IMR-90 (cell line): ENCODE measurements at regions not wholly inside any gene's neighbourhood (a gene's known extent, or its start where the extent isn't known, plus 50 kb on each side); places are given as distances from the start of the nearest gene placed in this dataset.

ENCODE experiments used
- ATAC-seq: fragments of 200-7000 bp; cut with Tn5 transposase; 2 replicates; pipeline ENCODE4 v1.9.1; 2020; ENCODE audit warnings: low read depth, mild to moderate bottlenecking, moderate library complexity
- BruUV-seq: library from RNA; stranded (reverse); fragments of 400-500 nt; replicated peaks from 2 replicates; lab custom pipeline; 2021; lab: Mats Ljungman, UMichigan
- CTCF ChIA-PET: fragments of 300-600 bp; formaldehyde crosslinking; extraction: SDS; loops from one replicate; lab custom pipeline; 2021; ENCODE audit warnings: antibody characterized with exemption; lab: Yijun Ruan, JAX
- POLR2A ChIA-PET: fragments of 300-600 bp; sonication (Branson Sonifier 250); formaldehyde crosslinking; loops from one replicate; lab custom pipeline; 2022; ENCODE audit warnings: antibody characterized with exemption; ENCODE audit not compliant: unreplicated experiment; lab: Charles Lee
- DNase-seq: peaks from one replicate; pipeline ENCODE4 v3.0.0; 2013
- H2AFZ ChIP-seq: replicated peaks from 2 replicates; pipeline ENCODE3; 2013; ENCODE audit warnings: low read length, mild to moderate bottlenecking; ENCODE audit not compliant: poor library complexity
- H2AK5ac ChIP-seq: 2 replicates; pipeline ENCODE4 v1.6.1; 2013; ENCODE audit warnings: low read depth, low read length, inconsistent platforms
- H2AK9ac ChIP-seq: replicated peaks from 2 replicates; pipeline ENCODE3; 2013; ENCODE audit warnings: mild to moderate bottlenecking, low read depth, low read length, moderate library complexity; ENCODE audit not compliant: poor library complexity
- H2BK120ac ChIP-seq: 2 replicates; pipeline ENCODE4 v1.6.1; 2013; ENCODE audit warnings: low read depth, low read length, inconsistent platforms
- H2BK15ac ChIP-seq: 3 replicates; pipeline ENCODE4 v1.6.1; 2013; ENCODE audit warnings: low read depth, low read length, inconsistent platforms
- H2BK20ac ChIP-seq: 2 replicates; pipeline ENCODE4 v1.6.1; 2013; ENCODE audit warnings: low read depth, mild to moderate bottlenecking, inconsistent platforms, low read length, moderate library complexity
- H2BK5ac ChIP-seq: 2 replicates; pipeline ENCODE4 v1.6.1; 2013; ENCODE audit warnings: mild to moderate bottlenecking, low read depth, low read length, inconsistent platforms; ENCODE audit not compliant: poor library complexity, severe bottlenecking
- H3K14ac ChIP-seq: replicated peaks from 2 replicates; pipeline ENCODE4 v1.6.1; 2013; ENCODE audit warnings: low read depth, low read length, inconsistent platforms
- H3K18ac ChIP-seq: 2 replicates; pipeline ENCODE4 v1.6.1; 2013; ENCODE audit warnings: low read depth, low read length, control low read depth
- H3K23ac ChIP-seq: 2 replicates; pipeline ENCODE4 v1.6.1; 2013; ENCODE audit warnings: low read depth, low read length, inconsistent platforms
- H3K27ac ChIP-seq: 2 replicates; pipeline ENCODE4 v1.5.1; 2013; ENCODE audit warnings: mild to moderate bottlenecking, control low read depth, low read length; ENCODE audit not compliant: insufficient read depth
- H3K27me3 ChIP-seq: 2 replicates; pipeline ENCODE4 v1.6.1; 2013; ENCODE audit warnings: low read length; ENCODE audit not compliant: control insufficient read depth, insufficient read depth
- H3K36me3 ChIP-seq: 2 replicates; pipeline ENCODE4 v1.6.1; 2013; ENCODE audit warnings: low read length, mixed read lengths; ENCODE audit not compliant: control insufficient read depth, insufficient read depth
- H3K4ac ChIP-seq: 2 replicates; pipeline ENCODE4 v1.6.1; 2013; ENCODE audit warnings: low read depth, low read length, inconsistent platforms
- H3K4me1 ChIP-seq: 2 replicates; pipeline ENCODE4 v1.6.1; 2013; ENCODE audit warnings: low read length, mixed read lengths; ENCODE audit not compliant: control insufficient read depth, insufficient read depth
- H3K4me2 ChIP-seq: 2 replicates; pipeline ENCODE4 v1.6.1; 2013; ENCODE audit warnings: low read depth, mild to moderate bottlenecking, control low read depth, low read length, moderate library complexity
- H3K4me3 ChIP-seq: 2 replicates; pipeline ENCODE4 v1.5.1; 2013; ENCODE audit warnings: low read depth, mild to moderate bottlenecking, control low read depth, low read length, moderate library complexity; ENCODE audit not compliant: insufficient read depth
- H3K56ac ChIP-seq: 2 replicates; pipeline ENCODE4 v1.6.1; 2013; ENCODE audit warnings: low read length, inconsistent platforms; ENCODE audit not compliant: insufficient read depth; ENCODE audit errors: extremely low read depth
- H3K79me1 ChIP-seq, 2 experiments: 2 replicates each; pipeline ENCODE4 v1.6.1; 2013; ENCODE audit warnings: low read length in 2 of 2, inconsistent platforms in 1 of 2, low read depth in 1 of 2
- H3K9ac ChIP-seq: 2 replicates; pipeline ENCODE4 v1.6.1; 2013; ENCODE audit warnings: low read depth, low read length, control low read depth
- H3K9me1 ChIP-seq: 2 replicates; pipeline ENCODE4 v1.6.1; 2013; ENCODE audit warnings: low read length, inconsistent platforms; ENCODE audit not compliant: insufficient read depth
- H3K9me3 ChIP-seq: 2 replicates; pipeline ENCODE4 v1.6.1; 2013; ENCODE audit warnings: low read length; ENCODE audit not compliant: control insufficient read depth, insufficient read depth
- H4K20me1 ChIP-seq: 2 replicates; pipeline ENCODE4 v1.6.1; 2013; ENCODE audit warnings: low read length, inconsistent platforms; ENCODE audit not compliant: insufficient read depth
- H4K5ac ChIP-seq: 2 replicates; pipeline ENCODE4 v1.6.1; 2013; ENCODE audit warnings: mild to moderate bottlenecking, low read depth, low read length, control low read depth
- H4K8ac ChIP-seq, 2 experiments: 2 replicates each; pipeline ENCODE4 v1.6.1; 2013; ENCODE audit warnings: low read depth in 2 of 2, low read length in 2 of 2, control low read depth in 1 of 2, inconsistent platforms in 1 of 2
- H4K91ac ChIP-seq: 2 replicates; pipeline ENCODE4 v1.6.1; 2013; ENCODE audit warnings: low read depth, low read length, inconsistent platforms; ENCODE audit not compliant: insufficient read depth
- CEBPB ChIP-seq: IDR thresholded peaks from 2 replicates; pipeline ENCODE4 v1.6.1; 2012; ENCODE audit warnings: low read depth, low read length, improper control_type of control experiment
- CHD1 ChIP-seq: IDR thresholded peaks from 2 replicates; pipeline ENCODE4 v1.6.1; 2012; ENCODE audit warnings: low read depth, low read length, improper control_type of control experiment
- FOS ChIP-seq: fragments of 150-350 bp; IDR thresholded peaks from 2 replicates; pipeline ENCODE4 v1.6.1; 2016; ENCODE audit warnings: low read depth, low read length
- MAFK ChIP-seq: IDR thresholded peaks from 2 replicates; pipeline ENCODE4 v1.6.1; 2012; ENCODE audit warnings: low read depth, low read length, improper control_type of control experiment
- MAZ ChIP-seq: IDR thresholded peaks from 2 replicates; pipeline ENCODE4 v1.6.1; 2012; ENCODE audit warnings: low read depth, mild to moderate bottlenecking, low read length, improper control_type of control experiment, moderate library complexity, borderline replicate concordance
- MXI1 ChIP-seq: IDR thresholded peaks from 2 replicates; pipeline ENCODE4 v1.6.1; 2012; ENCODE audit warnings: low read depth, mild to moderate bottlenecking, low read length, moderate library complexity, borderline replicate concordance
- NFE2L2 ChIP-seq: fragments of 150-350 bp; IDR thresholded peaks from 2 replicates; pipeline ENCODE4 v1.6.1; 2016; ENCODE audit warnings: low read depth, mild to moderate bottlenecking, low read length
- POLR2A ChIP-seq: IDR thresholded peaks from 2 replicates; pipeline ENCODE4 v1.6.1; 2012; ENCODE audit warnings: mild to moderate bottlenecking, low read depth, low read length
- RAD21 ChIP-seq: IDR thresholded peaks from 2 replicates; pipeline ENCODE4 v1.6.1; 2012; ENCODE audit warnings: low read length, improper control_type of control experiment
- RCOR1 ChIP-seq: IDR thresholded peaks from 2 replicates; pipeline ENCODE4 v1.6.1; 2012; ENCODE audit warnings: mild to moderate bottlenecking, low read length, improper control_type of control experiment; ENCODE audit not compliant: insufficient replicate concordance
- RFX5 ChIP-seq: IDR thresholded peaks from 2 replicates; pipeline ENCODE4 v1.8.0; 2012; ENCODE audit warnings: low read depth, mild to moderate bottlenecking, low read length, moderate library complexity
- SMC3 ChIP-seq: fragments of 150-350 bp; IDR thresholded peaks from 2 replicates; pipeline ENCODE4 v1.6.1; 2016; ENCODE audit warnings: low read depth, mild to moderate bottlenecking, antibody characterized with exemption, low read length, moderate library complexity
- WGBS, 2 experiments: methylation state at CpG; one replicate each; pipeline versions ENCODE4 v1.1.5 to v1.1.7; 2013; ENCODE audit warnings: missing lambda C conversion rate in 2 of 2; ENCODE audit not compliant: insufficient read length in 1 of 2; ENCODE audit errors: extremely low coverage in 2 of 2; 5-methylcytosine and 5-hydroxymethylcytosine counted together
- dilution Hi-C: fragments of 300-500 bp; cut with HindIII; formaldehyde crosslinking; loops from one replicate; pipeline ENCODE4 v1.14.3; 2018; ENCODE audit warnings: low sequenced_read_pairs; ENCODE audit not compliant: unreplicated experiment
- in situ Hi-C: fragments of 300-500 bp; cut with MboI; formaldehyde crosslinking; loops from 3 replicates; pipeline ENCODE4 v1.14.3; 2019; ENCODE audit warnings: low sequenced_read_pairs, inconsistent platforms, mixed read lengths
- intact Hi-C: fragments of 100-400 bp; cut with micrococcal nuclease; formaldehyde crosslinking; loops from 2 replicates; pipeline ENCODE4 v1.10.0; 2022
- TF ChIP-seq, protein P1 (sequence below): fragments of 150-350 bp; IDR thresholded peaks from 2 replicates; pipeline ENCODE4 v1.6.1; 2016; ENCODE audit warnings: low read depth, mild to moderate bottlenecking, low read length, moderate library complexity, borderline replicate concordance
- TF ChIP-seq, protein P2 (sequence below): fragments of 150-350 bp; IDR thresholded peaks from 2 replicates; pipeline ENCODE4 v1.6.1; 2017; ENCODE audit warnings: mild to moderate bottlenecking, antibody characterized with exemption, low read length, low read depth

DNA sequence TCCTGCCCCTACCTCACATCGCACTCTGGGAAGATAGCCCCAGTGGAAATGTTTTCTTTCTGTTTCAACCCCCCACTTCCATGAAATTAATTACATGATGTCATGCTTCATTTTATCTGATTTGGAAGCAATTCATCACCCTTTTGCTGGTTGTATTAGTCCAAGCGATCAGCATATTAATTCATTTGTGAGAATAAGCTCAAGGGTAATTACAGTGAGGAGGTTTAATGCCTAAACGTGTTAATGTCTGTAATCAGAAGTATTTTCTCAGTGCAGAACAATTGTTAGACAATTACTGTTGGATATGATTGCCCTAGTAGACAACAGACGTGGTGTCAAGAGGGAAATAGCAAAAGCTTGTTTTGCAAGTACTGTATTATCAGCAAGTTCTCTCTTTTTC, 746.3 kb downstream of the CPS1 start:
- H3K9me1 ChIP-seq = no peaks in the 10 kb centered on the region
- no peaks in the 10 kb centered on the region for H4K20me1 ChIP-seq
- H3K18ac ChIP-seq = no peak overlapping the region
- POLR2A ChIA-PET = no interaction called here
- intact Hi-C loops (no loop called here), dilution Hi-C loops (no loop called here), in situ Hi-C loops (no loop called here)
- no peak overlapping the region for H2AK5ac ChIP-seq
- H3K4me3 ChIP-seq = no peak overlapping the region
- CTCF ChIA-PET = no interaction called here
- no peak overlapping the region for H3K4me2 ChIP-seq
- DNase-seq = no peak
- H3K4ac ChIP-seq = no peak overlapping the region
- no peak overlapping the region for H4K91ac ChIP-seq
- 40% methylated on average over 1 of the region's 4 CpGs; no CpG with 5 or more reads in 1 of the 2 experiments for WGBS, 2 experiments
- no peaks in the 10 kb centered on the region for H3K4me1 ChIP-seq
- H3K9ac ChIP-seq = no peak overlapping the region
- H2AFZ ChIP-seq = no peak overlapping the region
- H3K14ac ChIP-seq = no peak overlapping the region
- no peaks in the 10 kb centered on the region for H3K27me3 ChIP-seq
- no TSS peak for BruUV-seq
- no peak overlapping the region for H2BK15ac ChIP-seq
- no peak overlapping the region for H3K56ac ChIP-seq
- H3K27ac ChIP-seq = no peak overlapping the region
- peaks cover 10% of the 10 kb centered on the region for H3K9me3 ChIP-seq
- no peak overlapping the region for H2BK20ac ChIP-seq
- H3K36me3 ChIP-seq = no peaks in the 10 kb centered on the region
- H3K23ac ChIP-seq = no peak overlapping the region
- H4K8ac ChIP-seq = no peak overlapping the region
- H2AK9ac ChIP-seq = no peak overlapping the region
- no peaks in the 10 kb centered on the region for H3K79me1 ChIP-seq
- no peak overlapping the region for H2BK5ac ChIP-seq
- H2BK120ac ChIP-seq = no peak overlapping the region
- TF ChIP-seq POLR2A (no peak), RAD21 (no peak), SMC3 (no peak), NFE2L2 (no peak), MXI1 (no peak), MAZ (no peak), MAFK (no peak), CEBPB (no peak), FOS (no peak), RCOR1 (no peak), RFX5 (no peak), CHD1 (no peak)
- TF ChIP-seq, protein P1, sequence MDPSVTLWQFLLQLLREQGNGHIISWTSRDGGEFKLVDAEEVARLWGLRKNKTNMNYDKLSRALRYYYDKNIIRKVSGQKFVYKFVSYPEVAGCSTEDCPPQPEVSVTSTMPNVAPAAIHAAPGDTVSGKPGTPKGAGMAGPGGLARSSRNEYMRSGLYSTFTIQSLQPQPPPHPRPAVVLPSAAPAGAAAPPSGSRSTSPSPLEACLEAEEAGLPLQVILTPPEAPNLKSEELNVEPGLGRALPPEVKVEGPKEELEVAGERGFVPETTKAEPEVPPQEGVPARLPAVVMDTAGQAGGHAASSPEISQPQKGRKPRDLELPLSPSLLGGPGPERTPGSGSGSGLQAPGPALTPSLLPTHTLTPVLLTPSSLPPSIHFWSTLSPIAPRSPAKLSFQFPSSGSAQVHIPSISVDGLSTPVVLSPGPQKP = no peak
- TF ChIP-seq, protein P2, sequence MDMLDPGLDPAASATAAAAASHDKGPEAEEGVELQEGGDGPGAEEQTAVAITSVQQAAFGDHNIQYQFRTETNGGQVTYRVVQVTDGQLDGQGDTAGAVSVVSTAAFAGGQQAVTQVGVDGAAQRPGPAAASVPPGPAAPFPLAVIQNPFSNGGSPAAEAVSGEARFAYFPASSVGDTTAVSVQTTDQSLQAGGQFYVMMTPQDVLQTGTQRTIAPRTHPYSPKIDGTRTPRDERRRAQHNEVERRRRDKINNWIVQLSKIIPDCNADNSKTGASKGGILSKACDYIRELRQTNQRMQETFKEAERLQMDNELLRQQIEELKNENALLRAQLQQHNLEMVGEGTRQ = no peak
- no peak overlapping the region for H4K5ac ChIP-seq
- ATAC-seq = no peak
